Cardiac fibroblast (primary cell): ENCODE measurements at regions not wholly inside any gene's neighbourhood (a gene's known extent, or its start where the extent isn't known, plus 50 kb on each side); places are given as distances from the start of the nearest gene placed in this dataset.

ENCODE experiments used
- DNase-seq, 2 donors: peaks; one replicate each; pipeline versions ENCODE4 v3.0.0 to v3.0.0-alpha.2; 2010; ENCODE audit warnings: low read depth in 2 of 2
- H3K4me3 ChIP-seq, 2 donors: replicated peaks in 1 of 2; 1 replicate in 1 of 2; 2 replicates in 1 of 2; pipeline ENCODE4 v1.5.1; 2011; ENCODE audit warnings: low read depth in 2 of 2, low read length in 2 of 2, mild to moderate bottlenecking in 2 of 2, moderate library complexity in 1 of 2
- CTCF ChIP-seq: IDR thresholded peaks from one replicate; pipeline ENCODE4 v1.5.1; 2011; ENCODE audit warnings: low read depth, mild to moderate bottlenecking, low read length, inconsistent platforms

DNA sequence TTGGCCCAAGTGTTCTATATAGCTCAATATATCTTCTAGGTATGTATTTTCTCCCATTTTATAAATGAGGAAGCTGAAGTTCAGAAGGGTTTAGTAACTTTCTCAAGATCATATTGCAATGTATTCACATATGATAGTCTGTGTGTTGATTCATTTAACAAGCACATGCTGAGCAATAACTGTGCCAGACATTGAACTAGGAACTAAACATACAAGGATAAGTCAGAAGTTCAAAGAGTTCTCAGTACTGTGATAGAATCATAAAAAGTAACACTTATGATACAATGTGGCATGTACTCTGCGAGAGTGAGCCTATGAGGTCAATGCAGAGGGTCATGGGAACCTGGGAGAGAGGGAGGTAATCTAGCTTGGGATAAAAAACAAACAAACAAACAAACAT lies 1082.2 kb upstream of the TENM4 start:
- no peak for TF ChIP-seq CTCF
- no peak overlapping the region for H3K4me3 ChIP-seq
- no peak for DNase-seq

DNA sequence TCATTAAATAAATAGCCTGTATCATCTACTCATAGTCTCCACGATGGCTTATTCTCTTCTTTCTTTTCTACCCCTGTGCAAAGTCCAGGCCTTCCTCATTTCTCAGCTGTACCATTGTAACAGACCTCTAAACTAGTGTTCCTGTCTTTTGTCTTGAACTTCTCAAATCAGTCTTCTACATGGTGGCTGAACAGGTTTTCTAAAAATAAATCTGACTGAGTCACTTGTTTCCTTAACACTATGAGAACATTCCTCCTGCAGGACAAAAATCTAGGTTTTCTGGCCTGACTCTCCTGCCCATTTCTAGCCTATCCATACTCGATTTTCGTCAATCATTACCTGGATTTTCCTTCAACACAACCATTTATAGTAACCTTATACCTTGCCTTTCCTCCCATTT lies 1080.8 kb upstream of the TENM4 start:
- H3K4me3 ChIP-seq: no peak overlapping the region
- no peak for DNase-seq
- TF ChIP-seq CTCF: no peak

DNA sequence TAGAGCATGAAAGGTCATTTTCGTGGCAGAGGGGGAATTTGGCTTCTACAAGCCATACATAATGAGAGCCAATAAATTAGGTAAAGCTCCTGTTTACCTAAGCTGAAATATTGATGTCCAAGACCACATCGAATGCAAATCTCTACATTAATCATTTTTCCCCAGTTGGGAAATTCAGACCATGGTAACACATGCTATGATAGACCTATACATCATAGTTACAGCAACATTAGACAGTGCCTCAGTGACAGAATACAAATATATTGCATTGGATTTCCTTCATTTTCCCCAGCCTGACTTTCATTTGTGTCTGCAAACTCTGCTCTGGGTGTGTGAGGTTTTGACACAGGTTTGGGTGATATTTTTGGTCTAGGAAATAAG lies 1079.7 kb upstream of the TENM4 start:
- DNase-seq: no peak
- no peak overlapping the region for H3K4me3 ChIP-seq
- TF ChIP-seq CTCF: no peak

DNA sequence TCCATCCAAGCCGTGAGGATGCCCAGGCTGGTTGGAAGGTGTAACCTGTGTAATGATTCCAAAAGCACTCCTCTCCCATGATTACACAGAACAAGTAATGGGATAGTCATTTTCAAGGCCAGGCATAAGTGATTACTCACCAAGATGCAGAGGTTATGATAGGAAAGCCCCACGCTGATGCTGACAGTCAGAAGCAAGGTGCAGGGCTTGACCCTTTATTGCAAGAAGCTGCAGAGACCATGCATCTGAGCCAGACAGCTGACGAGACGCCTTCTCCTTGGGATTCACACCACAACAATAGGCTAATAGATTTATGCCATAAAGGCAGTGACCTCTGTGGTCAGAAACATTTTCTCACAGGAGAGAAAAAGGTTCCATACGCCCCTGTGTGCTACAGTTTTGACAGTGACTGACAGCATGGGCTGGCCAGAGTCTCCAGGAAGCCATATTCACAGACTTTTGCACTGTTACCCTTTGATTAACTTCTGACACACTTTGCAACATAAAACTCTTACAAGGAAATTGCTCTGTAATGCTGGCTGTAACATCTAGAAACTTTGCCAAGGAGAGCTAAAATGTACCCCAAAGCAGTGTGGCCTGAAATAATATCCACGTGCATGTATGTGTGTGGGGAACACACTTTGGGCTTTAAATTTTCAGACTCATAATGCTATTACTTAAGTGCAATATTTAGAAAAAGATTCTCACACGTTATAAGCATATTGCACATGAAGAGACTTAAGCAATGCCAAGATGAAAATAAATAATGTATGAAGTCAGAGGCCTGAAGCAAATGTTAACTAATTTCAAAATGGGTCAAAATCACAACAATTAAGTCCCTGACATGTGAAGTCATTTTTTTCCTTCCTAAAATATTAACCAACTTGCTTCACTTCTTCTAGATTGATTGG lies 1079.0 kb upstream of the TENM4 start:
- DNase-seq: no peak
- no peak for TF ChIP-seq CTCF
- no peak overlapping the region for H3K4me3 ChIP-seq

DNA sequence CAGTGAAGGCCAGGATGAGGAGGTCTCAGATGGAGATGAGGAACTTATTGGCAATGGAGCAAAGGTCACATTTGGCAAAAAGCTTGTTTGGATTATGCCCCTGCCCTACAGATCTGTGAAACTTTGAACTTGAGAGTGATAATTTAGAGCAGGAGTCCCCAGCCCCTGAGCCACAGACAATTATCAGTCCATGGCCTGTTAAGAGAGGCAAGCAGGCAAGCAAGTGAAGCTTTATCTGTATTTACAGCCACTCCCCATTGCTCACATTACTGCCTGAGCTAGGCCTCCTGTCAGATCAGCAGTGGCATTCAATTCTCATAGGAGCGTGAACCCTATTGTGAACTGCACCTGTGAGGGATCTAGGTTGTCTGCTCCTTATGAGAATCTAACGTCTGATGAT lies 1076.9 kb upstream of the TENM4 start:
- no peak overlapping the region for H3K4me3 ChIP-seq
- TF ChIP-seq CTCF: no peak

GRCh38 chr11:80515097-80515496 lies 1074.3 kb upstream of the TENM4 start:
- no peak for TF ChIP-seq CTCF
- no peak for DNase-seq
- no peak overlapping the region for H3K4me3 ChIP-seq

More for the DNA sequence above, 1076.9 kb upstream of the TENM4 start:
- no peak for DNase-seq
